Muscle layer of colon (tissue), 2 donors: ENCODE measurements at regions not wholly inside any gene's neighbourhood (a gene's known extent, or its start where the extent isn't known, plus 50 kb on each side); places are given as distances from the start of the nearest gene placed in this dataset.

Source experiments
- H3K27ac ChIP-seq: one replicate; pipeline ENCODE4 v1.7.0; 2013; ENCODE audit warnings: low read depth, mild to moderate bottlenecking, low read length, moderate library complexity
- H3K27me3 ChIP-seq, 2 donors: one replicate each; pipeline ENCODE4 v1.7.0; 2013; ENCODE audit warnings: low read length in 2 of 2, mild to moderate bottlenecking in 2 of 2; ENCODE audit not compliant: insufficient read depth in 2 of 2, control insufficient read depth in 1 of 2
- H3K36me3 ChIP-seq: one replicate; pipeline ENCODE4 v1.7.0; 2013; ENCODE audit warnings: mild to moderate bottlenecking, low read length; ENCODE audit not compliant: insufficient read depth
- H3K4me1 ChIP-seq: one replicate; pipeline ENCODE4 v1.7.0; 2013; ENCODE audit warnings: mild to moderate bottlenecking, low read length; ENCODE audit not compliant: insufficient read depth
- H3K4me3 ChIP-seq, 2 donors: one replicate each; pipeline ENCODE4 v1.7.0; 2013; ENCODE audit warnings: low read length in 2 of 2, low read depth in 1 of 2, mild to moderate bottlenecking in 1 of 2, moderate library complexity in 1 of 2
- H3K9ac ChIP-seq: one replicate; pipeline ENCODE4 v1.7.0; 2013; ENCODE audit warnings: low read length
- H3K9me3 ChIP-seq: one replicate; pipeline ENCODE4 v1.7.0; 2013; ENCODE audit warnings: mild to moderate bottlenecking, low read length
- donor health status: abdominal sarcoma.
- donor health status: Adenocarcinoma of cecum.

GRCh38 chr7:18202315-18203045, 174.8 kb upstream of the PRPS1L1 start:
- no peak overlapping the region for H3K4me3 ChIP-seq
- H3K4me1 ChIP-seq, result no peaks in the 10 kb centered on the region
- H3K27me3 ChIP-seq, result no peaks in the 10 kb centered on the region
- H3K9ac ChIP-seq, result no peak overlapping the region
- no peak overlapping the region for H3K27ac ChIP-seq
- H3K9me3 ChIP-seq, result no peaks in the 10 kb centered on the region
- H3K36me3 ChIP-seq, result no peaks in the 10 kb centered on the region

- Histone ChIP-seq H3K27me3 (no peaks in the 10 kb centered on the region), H3K4me1 (peaks cover under 1% of the 10 kb centered on the region), H3K9me3 (no peaks in the 10 kb centered on the region), H3K4me3 (no peak overlapping the region), H3K36me3 (no peaks in the 10 kb centered on the region), H3K9ac (no peak overlapping the region), H3K27ac (no peak overlapping the region)
Measured at GRCh38 chr7:18206331-18206730, 178.7 kb upstream of the PRPS1L1 start.

GRCh38 chr7:18208921-18209320, 181.3 kb upstream of the PRPS1L1 start:
- no peak overlapping the region for H3K27ac ChIP-seq
- no peaks in the 10 kb centered on the region for H3K27me3 ChIP-seq
- no peak overlapping the region for H3K4me3 ChIP-seq
- no peak overlapping the region for H3K9ac ChIP-seq
- H3K9me3 ChIP-seq, result no peaks in the 10 kb centered on the region
- peaks cover 4% of the 10 kb centered on the region for H3K4me1 ChIP-seq
- no peaks in the 10 kb centered on the region for H3K36me3 ChIP-seq

GRCh38 chr7:18210377-18210776, 182.7 kb upstream of the PRPS1L1 start:
- H3K27me3 ChIP-seq, result no peaks in the 10 kb centered on the region
- no peak overlapping the region for H3K9ac ChIP-seq
- H3K4me1 ChIP-seq, result peaks cover 4% of the 10 kb centered on the region
- H3K27ac ChIP-seq, result no peak overlapping the region
- H3K36me3 ChIP-seq, result no peaks in the 10 kb centered on the region
- no peaks in the 10 kb centered on the region for H3K9me3 ChIP-seq
- no peak overlapping the region for H3K4me3 ChIP-seq

GRCh38 chr7:18210788-18211187, 183.1 kb upstream of the PRPS1L1 start:
- Histone ChIP-seq H3K4me1 (peaks cover 4% of the 10 kb centered on the region), H3K9me3 (no peaks in the 10 kb centered on the region), H3K27ac (no peak overlapping the region)

GRCh38 chr7:18212308-18212707, 184.7 kb upstream of the PRPS1L1 start:
- Histone ChIP-seq H3K27ac (no peak overlapping the region), H3K36me3 (no peaks in the 10 kb centered on the region), H3K4me3 (no peak overlapping the region), H3K4me1 (peaks cover 4% of the 10 kb centered on the region), H3K9ac (no peak overlapping the region), H3K9me3 (no peaks in the 10 kb centered on the region), H3K27me3 (no peaks in the 10 kb centered on the region)

More at GRCh38 chr7:18210788-18211187, 183.1 kb upstream of the PRPS1L1 start:
- Histone ChIP-seq H3K36me3 (no peaks in the 10 kb centered on the region), H3K4me3 (no peak overlapping the region), H3K27me3 (no peaks in the 10 kb centered on the region), H3K9ac (no peak overlapping the region)

- Histone ChIP-seq H3K27me3 (no peaks in the 10 kb centered on the region), H3K4me1 (peaks cover 4% of the 10 kb centered on the region), H3K36me3 (no peaks in the 10 kb centered on the region), H3K27ac (no peak overlapping the region), H3K9ac (no peak overlapping the region), H3K4me3 (no peak overlapping the region), H3K9me3 (no peaks in the 10 kb centered on the region)
Measured at GRCh38 chr7:18212758-18213157, 185.1 kb upstream of the PRPS1L1 start.

GRCh38 chr7:18213652-18214051, 186.0 kb upstream of the PRPS1L1 start:
- no peak overlapping the region for H3K9ac ChIP-seq
- H3K36me3 ChIP-seq, result no peaks in the 10 kb centered on the region
- H3K4me1 ChIP-seq, result peaks cover 4% of the 10 kb centered on the region
- H3K27ac ChIP-seq, result no peak overlapping the region
- no peak overlapping the region for H3K4me3 ChIP-seq
- H3K9me3 ChIP-seq, result no peaks in the 10 kb centered on the region
- no peaks in the 10 kb centered on the region for H3K27me3 ChIP-seq

- no peak overlapping the region for H3K27ac ChIP-seq
- no peak overlapping the region for H3K9ac ChIP-seq
- H3K27me3 ChIP-seq, result no peaks in the 10 kb centered on the region
- no peak overlapping the region for H3K4me3 ChIP-seq
- H3K36me3 ChIP-seq, result no peaks in the 10 kb centered on the region
- no peaks in the 10 kb centered on the region for H3K9me3 ChIP-seq
- peaks cover 4% of the 10 kb centered on the region for H3K4me1 ChIP-seq
Measured at GRCh38 chr7:18216270-18216669, 188.6 kb upstream of the PRPS1L1 start.

GRCh38 chr7:18221377-18222293, 194.0 kb upstream of the PRPS1L1 start:
- H3K9ac ChIP-seq, result no peak overlapping the region
- H3K4me3 ChIP-seq, result no peak overlapping the region
- H3K4me1 ChIP-seq, result no peaks in the 10 kb centered on the region
- H3K27ac ChIP-seq, result no peak overlapping the region
- H3K9me3 ChIP-seq, result no peaks in the 10 kb centered on the region
- H3K27me3 ChIP-seq, result no peaks in the 10 kb centered on the region
- H3K36me3 ChIP-seq, result no peaks in the 10 kb centered on the region

- Histone ChIP-seq H3K9ac (no peak overlapping the region), H3K4me3 (no peak overlapping the region), H3K4me1 (no peaks in the 10 kb centered on the region), H3K27me3 (no peaks in the 10 kb centered on the region), H3K9me3 (no peaks in the 10 kb centered on the region), H3K27ac (no peak overlapping the region), H3K36me3 (no peaks in the 10 kb centered on the region)
Measured at GRCh38 chr7:18222636-18223035, 195.0 kb upstream of the PRPS1L1 start.
